ENCODE measurements at regions not wholly inside any gene's neighbourhood (a gene's known extent, or its start where the extent isn't known, plus 50 kb on each side); places are given as distances from the start of the nearest gene placed in this dataset.

DNA sequence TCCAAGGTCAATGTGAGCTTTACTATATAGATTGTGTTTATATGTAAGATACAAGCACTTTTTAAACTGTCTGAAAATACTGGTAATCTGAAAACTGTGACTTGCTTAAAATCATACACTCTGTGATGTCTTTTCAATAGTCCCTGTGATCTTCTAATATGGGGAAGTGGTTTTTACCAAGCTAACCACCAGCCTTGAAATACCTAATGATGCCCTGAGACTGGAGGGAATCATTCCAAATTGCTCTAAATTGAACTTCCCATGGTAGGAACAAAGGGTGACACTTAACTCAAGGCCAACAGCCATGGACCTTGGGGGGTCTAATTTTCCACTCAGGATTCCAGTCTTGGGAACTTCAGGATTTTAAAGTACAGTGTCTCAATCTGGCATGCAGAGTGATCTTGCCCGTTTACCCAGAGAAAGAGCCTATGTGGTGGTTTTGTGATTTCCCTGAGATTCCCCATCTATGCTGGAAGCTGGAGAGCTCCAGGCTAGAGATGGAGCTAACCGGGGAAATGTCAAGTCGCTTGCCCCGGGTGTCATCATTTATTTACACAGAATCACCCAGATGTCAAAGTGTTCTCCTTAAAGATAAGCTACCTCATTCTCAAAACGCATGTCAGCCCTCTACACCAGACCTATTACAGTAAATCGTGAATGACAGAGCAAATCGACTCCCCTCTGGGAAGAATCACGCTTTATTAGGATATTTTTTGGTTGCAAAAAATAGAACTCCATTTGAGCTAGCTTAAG, 198.5 kb downstream of the SP3 start:
- Mint-ChIP-seq H3K9me3 (no peaks in the 10 kb centered on the region), H3K27ac (no peak overlapping the region), H3K36me3 (no peaks in the 10 kb centered on the region), H3K4me1 (no peaks in the 10 kb centered on the region), H3K4me3 (no peak overlapping the region), H3K27me3 (ENCODE audit: low read depth in 3 of 3) (peaks cover 2 to 16% (median 8%) of the 10 kb centered on the region in 3 donors)
- no peak for DNase-seq

DNA sequence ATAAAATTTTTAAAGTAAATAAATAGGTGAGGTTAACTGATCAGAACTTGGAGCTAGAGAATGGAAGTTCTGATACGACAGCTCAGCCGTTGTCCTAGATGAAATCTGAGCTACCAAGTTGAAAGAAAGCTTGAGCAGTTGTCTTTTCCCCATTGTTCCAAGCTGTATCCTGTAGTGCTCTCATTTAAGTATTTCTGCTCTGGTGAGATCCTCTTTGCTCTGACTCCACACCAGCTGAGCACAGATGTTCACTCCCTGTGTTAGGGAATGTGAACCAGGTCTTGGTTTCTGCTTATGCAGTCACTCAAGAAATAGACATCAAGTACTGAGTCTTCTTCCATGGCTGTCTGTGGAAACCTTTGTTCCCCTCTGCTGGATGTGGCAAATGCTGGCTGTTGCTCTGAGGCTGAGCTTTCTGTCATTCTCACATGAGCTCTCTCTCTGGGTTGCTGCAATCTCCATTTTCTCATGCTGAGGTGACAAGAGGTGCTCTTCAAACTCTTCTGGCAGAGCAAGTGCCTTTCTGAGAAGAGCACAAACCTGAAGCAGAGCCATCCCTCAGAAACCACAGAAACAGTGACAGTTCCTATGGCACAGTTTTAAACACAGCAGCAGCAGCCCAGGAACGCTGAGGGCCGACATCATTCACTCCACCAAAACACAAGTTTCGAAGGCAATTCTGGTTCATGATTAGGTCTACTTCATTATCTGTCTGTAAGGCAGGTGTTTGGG, 194.1 kb downstream of the SP3 start:
- H3K9me3 Mint-ChIP-seq, result peaks cover 0 to 2% (median 0%) of the 10 kb centered on the region in 6 donors
- H3K4me1 Mint-ChIP-seq, result no peaks in the 10 kb centered on the region
- no peak overlapping the region for H3K4me3 Mint-ChIP-seq
- no peak for DNase-seq
- no peak overlapping the region for H3K27ac Mint-ChIP-seq
- peaks cover 0 to 9% (median 7%) of the 10 kb centered on the region in 3 donors for H3K27me3 Mint-ChIP-seq (ENCODE audit: low read depth in 3 of 3)
- no peaks in the 10 kb centered on the region for H3K36me3 Mint-ChIP-seq

DNA sequence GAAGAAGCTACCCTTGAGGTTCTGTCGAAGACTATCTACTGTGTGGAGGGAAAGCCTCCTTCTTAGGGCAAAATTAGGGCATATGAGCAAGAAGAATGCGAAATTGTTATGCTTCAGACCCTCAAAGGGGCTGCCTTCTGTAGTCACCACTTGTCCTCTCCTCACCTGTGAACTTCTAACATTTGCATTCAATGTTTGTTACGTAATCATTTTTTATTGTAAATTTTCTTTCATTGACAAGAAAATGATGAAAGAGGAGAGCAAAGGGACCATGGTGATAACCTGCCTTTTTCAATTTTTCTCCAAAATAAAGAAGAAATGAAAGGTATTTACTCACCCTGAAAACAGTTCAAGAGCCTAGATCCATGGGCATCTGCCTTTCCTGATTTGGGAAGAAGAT, 193.0 kb downstream of the SP3 start:
- H3K27me3 Mint-ChIP-seq (ENCODE audit: low read depth in 3 of 3), result peaks cover 0 to 9% (median 3%) of the 10 kb centered on the region in 3 donors
- no peak overlapping the region for H3K27ac Mint-ChIP-seq
- no peak overlapping the region for H3K4me3 Mint-ChIP-seq
- H3K9me3 Mint-ChIP-seq, result peaks cover 0 to 2% (median 0%) of the 10 kb centered on the region in 6 donors
- DNase-seq, result no peak
- no peaks in the 10 kb centered on the region for H3K4me1 Mint-ChIP-seq
- no peaks in the 10 kb centered on the region for H3K36me3 Mint-ChIP-seq

DNA sequence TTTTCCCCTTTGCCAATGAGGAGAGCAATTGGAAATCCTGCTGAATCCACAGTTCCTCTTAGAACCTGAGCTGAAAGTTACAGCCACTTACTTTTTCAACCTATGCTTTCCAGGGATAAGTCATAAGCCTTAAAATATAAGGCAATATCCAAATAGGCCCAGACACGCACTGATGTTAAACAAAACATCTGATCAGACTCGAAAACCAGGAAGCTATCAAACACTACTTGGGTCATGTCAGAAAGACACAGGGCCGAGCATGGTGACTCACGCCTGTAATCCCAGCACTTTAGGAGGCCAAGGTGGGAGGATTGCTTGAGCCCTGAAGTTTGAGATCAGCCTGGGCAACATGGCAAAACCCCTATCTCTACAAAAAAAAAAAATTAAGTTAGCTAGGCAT, 192.1 kb downstream of the SP3 start:
- no peak overlapping the region for H3K4me3 Mint-ChIP-seq
- peaks cover 0 to 9% (median 0%) of the 10 kb centered on the region in 3 donors for H3K27me3 Mint-ChIP-seq (ENCODE audit: low read depth in 3 of 3)
- no peak overlapping the region for H3K27ac Mint-ChIP-seq
- DNase-seq, result no peak
- H3K4me1 Mint-ChIP-seq, result no peaks in the 10 kb centered on the region
- H3K36me3 Mint-ChIP-seq, result no peaks in the 10 kb centered on the region
- peaks cover 0 to 2% (median 0%) of the 10 kb centered on the region in 6 donors for H3K9me3 Mint-ChIP-seq

DNA sequence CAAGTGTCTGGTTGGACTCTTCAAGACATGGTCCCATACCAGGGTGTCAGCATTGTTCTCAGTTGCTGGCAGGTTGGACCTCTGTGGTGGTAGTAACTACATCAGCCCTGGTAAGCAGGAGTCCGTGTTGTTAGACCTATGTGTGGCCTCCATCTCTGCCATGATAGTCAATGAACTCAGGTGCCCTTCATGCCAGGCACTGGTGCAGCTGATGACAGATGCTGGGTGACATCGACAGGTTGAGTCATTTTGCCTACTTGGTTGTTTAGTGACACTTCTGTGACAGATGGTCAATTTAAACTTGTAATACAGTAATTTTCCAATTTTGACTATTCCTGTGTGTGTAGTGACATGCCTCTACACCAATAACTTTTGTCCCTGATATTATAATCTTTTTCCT, 189.7 kb downstream of the SP3 start:
- H3K9me3 Mint-ChIP-seq, result peaks cover 0 to 2% (median 0%) of the 10 kb centered on the region in 6 donors
- no peak overlapping the region for H3K4me3 Mint-ChIP-seq
- H3K4me1 Mint-ChIP-seq, result no peaks in the 10 kb centered on the region
- H3K27me3 Mint-ChIP-seq (ENCODE audit: low read depth in 3 of 3), result peaks cover 0 to 9% (median 0%) of the 10 kb centered on the region in 3 donors
- no peak overlapping the region for H3K27ac Mint-ChIP-seq
- no peak for DNase-seq
- no peaks in the 10 kb centered on the region for H3K36me3 Mint-ChIP-seq

DNA sequence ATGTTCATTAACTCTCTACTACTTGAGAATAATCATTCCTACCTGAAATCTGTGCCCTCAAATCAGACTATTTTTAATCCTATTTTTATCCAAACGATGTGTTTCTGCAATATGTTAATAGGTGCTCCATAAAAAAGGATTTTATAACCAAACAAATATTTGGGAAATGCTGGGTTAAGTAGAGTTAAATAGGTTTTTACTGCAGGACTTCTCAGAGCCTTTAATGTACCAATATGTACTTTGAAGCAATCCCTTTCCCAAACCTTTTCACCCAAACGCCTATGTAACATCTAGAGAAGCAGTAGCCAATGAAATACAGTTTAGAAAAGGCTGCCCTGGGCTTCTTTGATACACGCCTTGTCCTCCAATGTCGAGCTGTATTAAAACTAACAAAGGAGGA, 182.5 kb downstream of the SP3 start:
- no peaks in the 10 kb centered on the region for H3K36me3 Mint-ChIP-seq
- DNase-seq, result no peak
- H3K4me1 Mint-ChIP-seq, result no peaks in the 10 kb centered on the region
- H3K4me3 Mint-ChIP-seq, result no peak overlapping the region
- H3K27me3 Mint-ChIP-seq (ENCODE audit: low read depth in 3 of 3), result peaks cover 2 to 14% (median 2%) of the 10 kb centered on the region in 3 donors
- peaks cover 0 to 2% (median 0%) of the 10 kb centered on the region in 6 donors for H3K9me3 Mint-ChIP-seq
- no peak overlapping the region for H3K27ac Mint-ChIP-seq

DNA sequence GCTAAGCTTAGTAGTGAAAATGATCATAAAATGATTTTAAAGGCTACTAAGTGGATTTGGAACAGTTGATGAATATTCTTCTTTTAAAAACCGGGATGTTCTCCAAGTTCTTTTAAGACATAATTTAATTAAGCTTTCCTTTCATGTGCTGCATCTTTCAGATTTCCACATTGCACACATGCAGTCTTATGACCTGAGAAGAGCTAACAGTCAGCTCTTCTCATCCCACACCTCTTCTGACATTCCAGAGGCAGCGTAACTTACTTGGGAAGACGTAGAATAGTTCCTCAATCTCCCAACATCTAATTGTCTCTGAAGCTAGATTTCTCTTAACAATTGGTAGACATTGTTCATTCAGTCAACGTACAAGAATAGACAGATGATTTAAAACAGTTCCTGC, 181.8 kb downstream of the SP3 start:
- peaks cover 0 to 2% (median 0%) of the 10 kb centered on the region in 6 donors for H3K9me3 Mint-ChIP-seq
- H3K27ac Mint-ChIP-seq, result no peak overlapping the region
- no peak for DNase-seq
- peaks cover 2 to 14% (median 2%) of the 10 kb centered on the region in 3 donors for H3K27me3 Mint-ChIP-seq (ENCODE audit: low read depth in 3 of 3)
- no peaks in the 10 kb centered on the region for H3K36me3 Mint-ChIP-seq
- no peak overlapping the region for H3K4me3 Mint-ChIP-seq
- no peaks in the 10 kb centered on the region for H3K4me1 Mint-ChIP-seq

GRCh38 chr2:173785813-173786212, 179.4 kb downstream of the SP3 start:
- Mint-ChIP-seq H3K4me3 (no peak overlapping the region), H3K36me3 (no peaks in the 10 kb centered on the region), H3K4me1 (no peaks in the 10 kb centered on the region), H3K27me3 (ENCODE audit: low read depth in 3 of 3) (peaks cover 2 to 14% (median 5%) of the 10 kb centered on the region in 3 donors), H3K9me3 (peaks cover 0 to 2% (median 0%) of the 10 kb centered on the region in 6 donors), H3K27ac (no peak overlapping the region)
- no peak for DNase-seq

DNA sequence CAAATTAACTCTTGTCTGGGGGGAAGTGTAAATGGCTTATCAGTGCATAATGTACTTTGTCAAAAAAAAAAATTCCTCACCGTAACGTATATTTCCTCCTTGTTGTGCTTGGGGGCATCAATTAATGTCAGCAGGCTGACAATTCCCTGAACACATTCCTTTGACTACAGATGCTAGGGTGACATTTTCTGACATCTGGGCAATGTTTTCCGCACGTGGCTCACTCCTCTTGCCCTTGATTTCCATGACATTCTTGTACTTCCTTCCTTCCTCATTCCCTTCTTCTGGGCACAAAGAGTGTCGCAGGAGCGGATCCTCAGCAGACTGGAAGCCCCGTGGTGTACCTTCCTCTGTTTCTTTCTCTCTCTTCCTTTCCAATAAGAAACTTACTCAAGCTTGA, 173.7 kb downstream of the SP3 start:
- Mint-ChIP-seq H3K27ac (no peak overlapping the region), H3K4me1 (no peaks in the 10 kb centered on the region), H3K9me3 (no peaks in the 10 kb centered on the region), H3K4me3 (no peak overlapping the region), H3K27me3 (ENCODE audit: low read depth in 3 of 3) (peaks cover 0 to 14% (median 9%) of the 10 kb centered on the region in 3 donors), H3K36me3 (no peaks in the 10 kb centered on the region)
- DNase-seq, result no peak

GRCh38 chr2:173792166-173792565, 173.0 kb downstream of the SP3 start:
- DNase-seq, result no peak
- Mint-ChIP-seq H3K27me3 (ENCODE audit: low read depth in 3 of 3) (peaks cover 0 to 14% (median 9%) of the 10 kb centered on the region in 3 donors), H3K36me3 (no peaks in the 10 kb centered on the region), H3K27ac (no peak overlapping the region), H3K4me3 (no peak overlapping the region), H3K9me3 (no peaks in the 10 kb centered on the region), H3K4me1 (no peaks in the 10 kb centered on the region)

- no peak overlapping the region for H3K27ac Mint-ChIP-seq
- no peaks in the 10 kb centered on the region for H3K9me3 Mint-ChIP-seq
- DNase-seq, result no peak
- no peaks in the 10 kb centered on the region for H3K4me1 Mint-ChIP-seq
- no peaks in the 10 kb centered on the region for H3K36me3 Mint-ChIP-seq
- peaks cover 0 to 14% (median 9%) of the 10 kb centered on the region in 3 donors for H3K27me3 Mint-ChIP-seq (ENCODE audit: low read depth in 3 of 3)
- no peak overlapping the region for H3K4me3 Mint-ChIP-seq
These were observed 172.4 kb downstream of the SP3 start for GRCh38 chr2:173792741-173793140.

GRCh38 chr2:173793709-173794565, 171.2 kb downstream of the SP3 start:
- Mint-ChIP-seq H3K4me3 (no peak overlapping the region), H3K27me3 (ENCODE audit: low read depth in 3 of 3) (peaks cover 0 to 14% (median 11%) of the 10 kb centered on the region in 3 donors), H3K27ac (no peak overlapping the region), H3K9me3 (no peaks in the 10 kb centered on the region), H3K4me1 (no peaks in the 10 kb centered on the region), H3K36me3 (no peaks in the 10 kb centered on the region)
- no peak for DNase-seq

DNA sequence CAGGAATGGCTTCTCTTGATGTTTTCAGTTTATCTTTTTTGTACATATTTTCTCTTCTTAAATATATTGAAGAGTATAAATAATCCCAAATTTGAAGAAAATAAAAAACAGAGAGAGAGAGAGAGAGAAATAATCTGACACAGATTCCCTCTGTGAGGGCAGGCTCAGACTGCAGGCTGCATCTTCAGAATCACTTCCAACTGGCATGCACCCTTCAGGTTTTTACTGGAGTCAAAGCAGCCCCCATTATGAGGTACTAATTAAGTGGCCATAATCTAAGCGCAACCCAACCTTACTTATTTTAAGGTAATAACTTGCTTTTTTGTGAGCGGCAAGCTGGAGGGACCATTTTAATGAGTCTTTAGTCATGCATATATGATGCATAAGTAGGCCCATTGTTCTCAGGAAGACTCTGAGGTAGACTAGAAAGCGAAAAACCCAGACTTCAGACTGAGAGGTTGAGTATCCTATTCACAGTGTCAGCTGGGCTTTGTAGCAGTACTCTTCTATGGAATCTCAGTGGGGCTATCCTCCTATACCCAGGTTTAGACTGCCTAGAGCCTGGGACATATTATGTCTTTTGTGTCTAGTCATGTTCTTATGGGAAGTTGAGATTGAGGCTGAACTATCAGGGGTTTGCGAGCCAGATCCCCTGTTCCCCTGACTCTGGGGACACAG, 167.4 kb downstream of the SP3 start:
- no peak overlapping the region for H3K4me3 Mint-ChIP-seq
- H3K27me3 Mint-ChIP-seq (ENCODE audit: low read depth in 3 of 3), result peaks cover 0 to 5% (median 3%) of the 10 kb centered on the region in 3 donors
- no peaks in the 10 kb centered on the region for H3K9me3 Mint-ChIP-seq
- H3K27ac Mint-ChIP-seq, result no peak overlapping the region
- no peaks in the 10 kb centered on the region for H3K36me3 Mint-ChIP-seq
- DNase-seq, result no peak
- no peaks in the 10 kb centered on the region for H3K4me1 Mint-ChIP-seq

Data from immature natural killer cell (primary cell).